ENCODE measurements at regions not wholly inside any gene's neighbourhood (a gene's known extent, or its start where the extent isn't known, plus 50 kb on each side); places are given as distances from the start of the nearest gene placed in this dataset.

GRCh38 chr3:104362319-104362718 is 1004.4 kb upstream of the ALCAM start:
- H3K27ac Mint-ChIP-seq, result no peak overlapping the region
- 88% methylated on average over 6 of the region's 6 CpGs for WGBS (ENCODE audit: insufficient coverage)
- no peak for ATAC-seq
- intact Hi-C loops (cut with micrococcal nuclease), result no loop called here
- no peaks in the 10 kb centered on the region for H3K36me3 Mint-ChIP-seq
- H3K4me3 Mint-ChIP-seq, result no peak overlapping the region
- no peaks in the 10 kb centered on the region for H3K4me1 ChIP-seq (ENCODE audit: control insufficient read depth, insufficient read depth, low read length)
- no peak for TF ChIP-seq CTCF (IDR thresholded peaks at IDR 0.05)
- H3K36me3 ChIP-seq (ENCODE audit: control insufficient read depth, insufficient read depth, low read length), result no peaks in the 10 kb centered on the region
- H3K4me1 Mint-ChIP-seq, result no peaks in the 10 kb centered on the region
- H3K9me3 Mint-ChIP-seq, result peaks cover 14 to 16% of the 10 kb centered on the region in 2 donors
- H3K27me3 ChIP-seq (ENCODE audit: control insufficient read depth, insufficient read depth, low read length), result no peaks in the 10 kb centered on the region
- no peaks in the 10 kb centered on the region for H3K27me3 Mint-ChIP-seq (ENCODE audit: low read depth in 2 of 2)
- no peak overlapping the region for H3K27ac ChIP-seq (ENCODE audit: low read length)
- DNase-seq, result no peak
- no peak overlapping the region for H3K4me3 ChIP-seq (ENCODE audit: low read length)
- H3K9me3 ChIP-seq (ENCODE audit: control insufficient read depth, insufficient read depth, low read length), result no peaks in the 10 kb centered on the region

GRCh38 chr3:104367000-104367399 is 999.7 kb upstream of the ALCAM start:
- intact Hi-C loops (cut with micrococcal nuclease), result no loop called here
- no peak overlapping the region for H3K4me3 Mint-ChIP-seq
- no peaks in the 10 kb centered on the region for H3K27me3 ChIP-seq (ENCODE audit: control insufficient read depth, insufficient read depth, low read length)
- DNase-seq (no peak), ATAC-seq (no peak)
- peaks cover 12% of the 10 kb centered on the region in 2 donors for H3K9me3 Mint-ChIP-seq
- 80% methylated on average over 2 of the region's 3 CpGs for WGBS (ENCODE audit: insufficient coverage)
- no peaks in the 10 kb centered on the region for H3K9me3 ChIP-seq (ENCODE audit: control insufficient read depth, insufficient read depth, low read length)
- TF ChIP-seq CTCF (IDR thresholded peaks at IDR 0.05), result no peak
- no peaks in the 10 kb centered on the region for H3K36me3 ChIP-seq (ENCODE audit: control insufficient read depth, insufficient read depth, low read length)
- no peaks in the 10 kb centered on the region for H3K27me3 Mint-ChIP-seq (ENCODE audit: low read depth in 2 of 2)
- H3K4me1 ChIP-seq (ENCODE audit: control insufficient read depth, insufficient read depth, low read length), result no peaks in the 10 kb centered on the region
- no peak overlapping the region for H3K4me3 ChIP-seq (ENCODE audit: low read length)
- no peaks in the 10 kb centered on the region for H3K36me3 Mint-ChIP-seq
- H3K4me1 Mint-ChIP-seq, result no peaks in the 10 kb centered on the region
- no peak overlapping the region for H3K27ac ChIP-seq (ENCODE audit: low read length)
- no peak overlapping the region for H3K27ac Mint-ChIP-seq

- H3K27me3 Mint-ChIP-seq (ENCODE audit: low read depth in 2 of 2), result no peaks in the 10 kb centered on the region
- H3K27ac Mint-ChIP-seq, result no peak overlapping the region
- no peaks in the 10 kb centered on the region for H3K4me1 Mint-ChIP-seq
- H3K36me3 ChIP-seq (ENCODE audit: control insufficient read depth, insufficient read depth, low read length), result no peaks in the 10 kb centered on the region
- H3K36me3 Mint-ChIP-seq, result no peaks in the 10 kb centered on the region
- intact Hi-C loops (cut with micrococcal nuclease), result no loop called here
- no peaks in the 10 kb centered on the region for H3K9me3 ChIP-seq (ENCODE audit: control insufficient read depth, insufficient read depth, low read length)
- no peak overlapping the region for H3K27ac ChIP-seq (ENCODE audit: low read length)
- no peaks in the 10 kb centered on the region for H3K27me3 ChIP-seq (ENCODE audit: control insufficient read depth, insufficient read depth, low read length)
- ATAC-seq (no peak), DNase-seq (no peak)
- H3K9me3 Mint-ChIP-seq, result peaks cover 4 to 8% of the 10 kb centered on the region in 2 donors
- no peaks in the 10 kb centered on the region for H3K4me1 ChIP-seq (ENCODE audit: control insufficient read depth, insufficient read depth, low read length)
- TF ChIP-seq CTCF (IDR thresholded peaks at IDR 0.05), result no peak
- H3K4me3 ChIP-seq (ENCODE audit: low read length), result no peak overlapping the region
- H3K4me3 Mint-ChIP-seq, result no peak overlapping the region
Measured at GRCh38 chr3:104368760-104369159, 997.9 kb upstream of the ALCAM start.

- WGBS (ENCODE audit: insufficient coverage), result 55% methylated on average over 3 of the region's 3 CpGs
- Histone ChIP-seq H3K27ac (ENCODE audit: low read length) (no peak overlapping the region), H3K4me1 (ENCODE audit: control insufficient read depth, insufficient read depth, low read length) (no peaks in the 10 kb centered on the region), H3K36me3 (ENCODE audit: control insufficient read depth, insufficient read depth, low read length) (no peaks in the 10 kb centered on the region), H3K27me3 (ENCODE audit: control insufficient read depth, insufficient read depth, low read length) (no peaks in the 10 kb centered on the region), H3K4me3 (ENCODE audit: low read length) (no peak overlapping the region), H3K9me3 (ENCODE audit: control insufficient read depth, insufficient read depth, low read length) (no peaks in the 10 kb centered on the region)
- intact Hi-C loops (cut with micrococcal nuclease), result no loop called here
- H3K36me3 Mint-ChIP-seq, result no peaks in the 10 kb centered on the region
- no peak for DNase-seq
- no peak overlapping the region for H3K4me3 Mint-ChIP-seq
- TF ChIP-seq CTCF (IDR thresholded peaks at IDR 0.05), result no peak
- no peaks in the 10 kb centered on the region for H3K4me1 Mint-ChIP-seq
- ATAC-seq, result no peak
- H3K9me3 Mint-ChIP-seq, result peaks cover 16 to 20% of the 10 kb centered on the region in 2 donors
- H3K27ac Mint-ChIP-seq, result no peak overlapping the region
- H3K27me3 Mint-ChIP-seq (ENCODE audit: low read depth in 2 of 2), result no peaks in the 10 kb centered on the region
Measured at GRCh38 chr3:104385421-104385820, 981.3 kb upstream of the ALCAM start.
